ENCODE measurements at regions not wholly inside any gene's neighbourhood (a gene's known extent, or its start where the extent isn't known, plus 50 kb on each side); places are given as distances from the start of the nearest gene placed in this dataset.

- Histone ChIP-seq H3K4me1 (ENCODE audit: control insufficient read depth in 1 of 2, insufficient read depth in 2 of 2, low read length in 2 of 2) (no peaks in the 10 kb centered on the region), H3K27ac (ENCODE audit: low read depth in 1 of 2, low read length in 2 of 2) (no peak overlapping the region), H3K9me3 (ENCODE audit: control insufficient read depth, low read length) (no peaks in the 10 kb centered on the region), H3K4me3 (ENCODE audit: low read length in 2 of 2) (no peak overlapping the region), H3K36me3 (ENCODE audit: control insufficient read depth in 1 of 2, insufficient read depth in 2 of 2, low read length in 1 of 2) (no peaks in the 10 kb centered on the region), H3K27me3 (ENCODE audit: control insufficient read depth in 1 of 2, insufficient read depth in 2 of 2, low read length in 1 of 2) (no peaks in the 10 kb centered on the region)
- DNase-seq = no peak
- WGBS, 2 donors = 69 to 70% methylated on average over 8 of the region's 8 CpGs
- intact Hi-C loops (cut with DNase I) = no loop called here
- no peak for ATAC-seq (ENCODE audit: low FRiP score)
These were observed 383.3 kb upstream of the ZFP42 start for GRCh38 chr4:187612301-187612700.

- H3K36me3 ChIP-seq (ENCODE audit: control insufficient read depth in 1 of 2, insufficient read depth in 2 of 2, low read length in 1 of 2) = no peaks in the 10 kb centered on the region
- no peaks in the 10 kb centered on the region for H3K9me3 ChIP-seq (ENCODE audit: control insufficient read depth, low read length)
- intact Hi-C loops (cut with DNase I) = no loop called here
- peak; percentile 26 for ATAC-seq (ENCODE audit: low FRiP score)
- H3K4me1 ChIP-seq (ENCODE audit: control insufficient read depth in 1 of 2, insufficient read depth in 2 of 2, low read length in 2 of 2) = no peaks in the 10 kb centered on the region
- no peaks in the 10 kb centered on the region for H3K27me3 ChIP-seq (ENCODE audit: control insufficient read depth in 1 of 2, insufficient read depth in 2 of 2, low read length in 1 of 2)
- no peak overlapping the region for H3K27ac ChIP-seq (ENCODE audit: low read depth in 1 of 2, low read length in 2 of 2)
- H3K4me3 ChIP-seq (ENCODE audit: low read length in 2 of 2) = no peak overlapping the region
- WGBS, 2 donors = 97% methylated on average over 46 of the region's 46 CpGs
- no peak for DNase-seq
These were observed 382.3 kb upstream of the ZFP42 start for GRCh38 chr4:187613089-187613839.

- no peak for DNase-seq
- H3K36me3 ChIP-seq (ENCODE audit: control insufficient read depth in 1 of 2, insufficient read depth in 2 of 2, low read length in 1 of 2) = no peaks in the 10 kb centered on the region
- intact Hi-C loops (cut with DNase I) = no loop called here
- no peak for ATAC-seq (ENCODE audit: low FRiP score)
- no peak overlapping the region for H3K27ac ChIP-seq (ENCODE audit: low read depth in 1 of 2, low read length in 2 of 2)
- no peak overlapping the region for H3K4me3 ChIP-seq (ENCODE audit: low read length in 2 of 2)
- 69 to 77% methylated on average over 1 of the region's 1 CpG for WGBS, 2 donors
- no peaks in the 10 kb centered on the region for H3K27me3 ChIP-seq (ENCODE audit: control insufficient read depth in 1 of 2, insufficient read depth in 2 of 2, low read length in 1 of 2)
- no peaks in the 10 kb centered on the region for H3K4me1 ChIP-seq (ENCODE audit: control insufficient read depth in 1 of 2, insufficient read depth in 2 of 2, low read length in 2 of 2)
- H3K9me3 ChIP-seq (ENCODE audit: control insufficient read depth, low read length) = no peaks in the 10 kb centered on the region
These were observed 379.6 kb upstream of the ZFP42 start for GRCh38 chr4:187615972-187616371.

- intact Hi-C loops (cut with DNase I) = no loop called here
- Histone ChIP-seq H3K4me3 (ENCODE audit: low read length in 2 of 2) (no peak overlapping the region), H3K27me3 (ENCODE audit: control insufficient read depth in 1 of 2, insufficient read depth in 2 of 2, low read length in 1 of 2) (no peaks in the 10 kb centered on the region), H3K4me1 (ENCODE audit: control insufficient read depth in 1 of 2, insufficient read depth in 2 of 2, low read length in 2 of 2) (no peaks in the 10 kb centered on the region), H3K36me3 (ENCODE audit: control insufficient read depth in 1 of 2, insufficient read depth in 2 of 2, low read length in 1 of 2) (no peaks in the 10 kb centered on the region), H3K27ac (ENCODE audit: low read depth in 1 of 2, low read length in 2 of 2) (no peak overlapping the region), H3K9me3 (ENCODE audit: control insufficient read depth, low read length) (no peaks in the 10 kb centered on the region)
- 6 to 19% methylated on average over 1 of the region's 1 CpG for WGBS, 2 donors
- DNase-seq (no peak), ATAC-seq (ENCODE audit: low FRiP score) (no peak)
These were observed 378.5 kb upstream of the ZFP42 start for GRCh38 chr4:187617113-187617512.

- H3K4me1 ChIP-seq (ENCODE audit: control insufficient read depth in 1 of 2, insufficient read depth in 2 of 2, low read length in 2 of 2) = no peaks in the 10 kb centered on the region
- no peaks in the 10 kb centered on the region for H3K27me3 ChIP-seq (ENCODE audit: control insufficient read depth in 1 of 2, insufficient read depth in 2 of 2, low read length in 1 of 2)
- no peak for ATAC-seq (ENCODE audit: low FRiP score)
- no peak for DNase-seq
- 67 to 76% methylated on average over 2 of the region's 2 CpGs for WGBS, 2 donors
- H3K36me3 ChIP-seq (ENCODE audit: control insufficient read depth in 1 of 2, insufficient read depth in 2 of 2, low read length in 1 of 2) = no peaks in the 10 kb centered on the region
- H3K4me3 ChIP-seq (ENCODE audit: low read length in 2 of 2) = no peak overlapping the region
- H3K27ac ChIP-seq (ENCODE audit: low read depth in 1 of 2, low read length in 2 of 2) = no peak overlapping the region
- intact Hi-C loops (cut with DNase I) = no loop called here
- H3K9me3 ChIP-seq (ENCODE audit: control insufficient read depth, low read length) = no peaks in the 10 kb centered on the region
These were observed 376.8 kb upstream of the ZFP42 start for GRCh38 chr4:187618701-187619281.

GRCh38 chr4:187619319-187619718 is 376.3 kb upstream of the ZFP42 start:
- no peak overlapping the region for H3K27ac ChIP-seq (ENCODE audit: low read depth in 1 of 2, low read length in 2 of 2)
- no peaks in the 10 kb centered on the region for H3K9me3 ChIP-seq (ENCODE audit: control insufficient read depth, low read length)
- WGBS, 2 donors = 80 to 95% methylated on average over 4 of the region's 4 CpGs
- no peak for DNase-seq
- intact Hi-C loops (cut with DNase I) = no loop called here
- H3K4me1 ChIP-seq (ENCODE audit: control insufficient read depth in 1 of 2, insufficient read depth in 2 of 2, low read length in 2 of 2) = no peaks in the 10 kb centered on the region
- no peak for ATAC-seq (ENCODE audit: low FRiP score)
- H3K4me3 ChIP-seq (ENCODE audit: low read length in 2 of 2) = no peak overlapping the region
- H3K36me3 ChIP-seq (ENCODE audit: control insufficient read depth in 1 of 2, insufficient read depth in 2 of 2, low read length in 1 of 2) = no peaks in the 10 kb centered on the region
- H3K27me3 ChIP-seq (ENCODE audit: control insufficient read depth in 1 of 2, insufficient read depth in 2 of 2, low read length in 1 of 2) = no peaks in the 10 kb centered on the region

GRCh38 chr4:187632260-187632995 is 363.1 kb upstream of the ZFP42 start:
- Histone ChIP-seq H3K27me3 (ENCODE audit: control insufficient read depth in 1 of 2, insufficient read depth in 2 of 2, low read length in 1 of 2) (no peaks in the 10 kb centered on the region), H3K4me3 (ENCODE audit: low read length in 2 of 2) (no peak overlapping the region), H3K9me3 (ENCODE audit: control insufficient read depth, low read length) (peaks cover 2% of the 10 kb centered on the region), H3K4me1 (ENCODE audit: control insufficient read depth in 1 of 2, insufficient read depth in 2 of 2, low read length in 2 of 2) (no peaks in the 10 kb centered on the region), H3K36me3 (ENCODE audit: control insufficient read depth in 1 of 2, insufficient read depth in 2 of 2, low read length in 1 of 2) (no peaks in the 10 kb centered on the region), H3K27ac (ENCODE audit: low read depth in 1 of 2, low read length in 2 of 2) (no peak overlapping the region)
- DNase-seq = no peak
- 75 to 77% methylated on average over 8 of the region's 8 CpGs for WGBS, 2 donors
- intact Hi-C loops (cut with DNase I) = no loop called here
- ATAC-seq (ENCODE audit: low FRiP score) = no peak

GRCh38 chr4:187633245-187633644 is 362.3 kb upstream of the ZFP42 start:
- intact Hi-C loops (cut with DNase I) = no loop called here
- peaks cover 2% of the 10 kb centered on the region for H3K9me3 ChIP-seq (ENCODE audit: control insufficient read depth, low read length)
- no peaks in the 10 kb centered on the region for H3K4me1 ChIP-seq (ENCODE audit: control insufficient read depth in 1 of 2, insufficient read depth in 2 of 2, low read length in 2 of 2)
- DNase-seq (no peak), ATAC-seq (ENCODE audit: low FRiP score) (no peak)
- H3K27ac ChIP-seq (ENCODE audit: low read depth in 1 of 2, low read length in 2 of 2) = no peak overlapping the region
- H3K36me3 ChIP-seq (ENCODE audit: control insufficient read depth in 1 of 2, insufficient read depth in 2 of 2, low read length in 1 of 2) = no peaks in the 10 kb centered on the region
- no peak overlapping the region for H3K4me3 ChIP-seq (ENCODE audit: low read length in 2 of 2)
- no peaks in the 10 kb centered on the region for H3K27me3 ChIP-seq (ENCODE audit: control insufficient read depth in 1 of 2, insufficient read depth in 2 of 2, low read length in 1 of 2)
- 77 to 82% methylated on average over 2 of the region's 2 CpGs for WGBS, 2 donors

- intact Hi-C loops (cut with DNase I) = no loop called here
- ATAC-seq (ENCODE audit: low FRiP score) = no peak
- H3K27ac ChIP-seq (ENCODE audit: low read depth in 1 of 2, low read length in 2 of 2) = no peak overlapping the region
- H3K27me3 ChIP-seq (ENCODE audit: control insufficient read depth in 1 of 2, insufficient read depth in 2 of 2, low read length in 1 of 2) = no peaks in the 10 kb centered on the region
- H3K9me3 ChIP-seq (ENCODE audit: control insufficient read depth, low read length) = no peaks in the 10 kb centered on the region
- DNase-seq = no peak
- no peaks in the 10 kb centered on the region for H3K36me3 ChIP-seq (ENCODE audit: control insufficient read depth in 1 of 2, insufficient read depth in 2 of 2, low read length in 1 of 2)
- no peaks in the 10 kb centered on the region for H3K4me1 ChIP-seq (ENCODE audit: control insufficient read depth in 1 of 2, insufficient read depth in 2 of 2, low read length in 2 of 2)
- H3K4me3 ChIP-seq (ENCODE audit: low read length in 2 of 2) = no peak overlapping the region
These were observed 338.6 kb upstream of the ZFP42 start for GRCh38 chr4:187656959-187657358.

Data from aorta (tissue), 5 donors.